ENCODE measurements at regions not wholly inside any gene's neighbourhood (a gene's known extent, or its start where the extent isn't known, plus 50 kb on each side); places are given as distances from the start of the nearest gene placed in this dataset.

- Histone ChIP-seq H3K4me1 (ENCODE audit: control insufficient read depth, insufficient read depth, low read length) (no peaks in the 10 kb centered on the region), H3K36me3 (ENCODE audit: control insufficient read depth, insufficient read depth, low read length) (no peaks in the 10 kb centered on the region), H3K9ac (ENCODE audit: low read depth, low read length) (no peak overlapping the region), H3K27me3 (ENCODE audit: control insufficient read depth, insufficient read depth, low read length) (no peaks in the 10 kb centered on the region), H3K4me3 (ENCODE audit: low read depth, low read length) (no peak overlapping the region), H3K9me3 (ENCODE audit: control insufficient read depth, insufficient read depth, low read length) (no peaks in the 10 kb centered on the region)
Measured at GRCh38 chr20:40254023-40254772, 434.8 kb downstream of the MAFB start.

- no peak overlapping the region for H3K9ac ChIP-seq (ENCODE audit: low read depth, low read length)
- no peaks in the 10 kb centered on the region for H3K9me3 ChIP-seq (ENCODE audit: control insufficient read depth, insufficient read depth, low read length)
- H3K27me3 ChIP-seq (ENCODE audit: control insufficient read depth, insufficient read depth, low read length), result no peaks in the 10 kb centered on the region
- H3K36me3 ChIP-seq (ENCODE audit: control insufficient read depth, insufficient read depth, low read length), result no peaks in the 10 kb centered on the region
- no peak overlapping the region for H3K4me3 ChIP-seq (ENCODE audit: low read depth, low read length)
- no peaks in the 10 kb centered on the region for H3K4me1 ChIP-seq (ENCODE audit: control insufficient read depth, insufficient read depth, low read length)
Measured at GRCh38 chr20:40251284-40251932, 437.6 kb downstream of the MAFB start.

GRCh38 chr20:40249805-40250204 is 439.2 kb downstream of the MAFB start:
- no peaks in the 10 kb centered on the region for H3K9me3 ChIP-seq (ENCODE audit: control insufficient read depth, insufficient read depth, low read length)
- H3K36me3 ChIP-seq (ENCODE audit: control insufficient read depth, insufficient read depth, low read length), result no peaks in the 10 kb centered on the region
- no peaks in the 10 kb centered on the region for H3K4me1 ChIP-seq (ENCODE audit: control insufficient read depth, insufficient read depth, low read length)
- H3K9ac ChIP-seq (ENCODE audit: low read depth, low read length), result no peak overlapping the region
- H3K27me3 ChIP-seq (ENCODE audit: control insufficient read depth, insufficient read depth, low read length), result no peaks in the 10 kb centered on the region
- no peak overlapping the region for H3K4me3 ChIP-seq (ENCODE audit: low read depth, low read length)

GRCh38 chr20:40245829-40246228 is 443.2 kb downstream of the MAFB start:
- Histone ChIP-seq H3K9me3 (ENCODE audit: control insufficient read depth, insufficient read depth, low read length) (no peaks in the 10 kb centered on the region), H3K4me1 (ENCODE audit: control insufficient read depth, insufficient read depth, low read length) (no peaks in the 10 kb centered on the region), H3K36me3 (ENCODE audit: control insufficient read depth, insufficient read depth, low read length) (no peaks in the 10 kb centered on the region), H3K9ac (ENCODE audit: low read depth, low read length) (no peak overlapping the region), H3K27me3 (ENCODE audit: control insufficient read depth, insufficient read depth, low read length) (no peaks in the 10 kb centered on the region), H3K4me3 (ENCODE audit: low read depth, low read length) (no peak overlapping the region)

- no peaks in the 10 kb centered on the region for H3K36me3 ChIP-seq (ENCODE audit: control insufficient read depth, insufficient read depth, low read length)
- H3K9ac ChIP-seq (ENCODE audit: low read depth, low read length), result no peak overlapping the region
- H3K9me3 ChIP-seq (ENCODE audit: control insufficient read depth, insufficient read depth, low read length), result no peaks in the 10 kb centered on the region
- H3K4me1 ChIP-seq (ENCODE audit: control insufficient read depth, insufficient read depth, low read length), result no peaks in the 10 kb centered on the region
- H3K4me3 ChIP-seq (ENCODE audit: low read depth, low read length), result no peak overlapping the region
- no peaks in the 10 kb centered on the region for H3K27me3 ChIP-seq (ENCODE audit: control insufficient read depth, insufficient read depth, low read length)
Measured at GRCh38 chr20:40244286-40244685, 444.8 kb downstream of the MAFB start.

GRCh38 chr20:40241596-40242343 is 447.3 kb downstream of the MAFB start:
- Histone ChIP-seq H3K4me3 (ENCODE audit: low read depth, low read length) (no peak overlapping the region), H3K36me3 (ENCODE audit: control insufficient read depth, insufficient read depth, low read length) (no peaks in the 10 kb centered on the region), H3K4me1 (ENCODE audit: control insufficient read depth, insufficient read depth, low read length) (no peaks in the 10 kb centered on the region), H3K27me3 (ENCODE audit: control insufficient read depth, insufficient read depth, low read length) (no peaks in the 10 kb centered on the region), H3K9me3 (ENCODE audit: control insufficient read depth, insufficient read depth, low read length) (no peaks in the 10 kb centered on the region), H3K9ac (ENCODE audit: low read depth, low read length) (no peak overlapping the region)

- Histone ChIP-seq H3K9me3 (ENCODE audit: control insufficient read depth, insufficient read depth, low read length) (no peaks in the 10 kb centered on the region), H3K36me3 (ENCODE audit: control insufficient read depth, insufficient read depth, low read length) (no peaks in the 10 kb centered on the region), H3K4me1 (ENCODE audit: control insufficient read depth, insufficient read depth, low read length) (no peaks in the 10 kb centered on the region), H3K27me3 (ENCODE audit: control insufficient read depth, insufficient read depth, low read length) (no peaks in the 10 kb centered on the region), H3K4me3 (ENCODE audit: low read depth, low read length) (no peak overlapping the region), H3K9ac (ENCODE audit: low read depth, low read length) (no peak overlapping the region)
Measured at GRCh38 chr20:40238511-40238910, 450.5 kb downstream of the MAFB start.

- Histone ChIP-seq H3K4me3 (ENCODE audit: low read depth, low read length) (no peak overlapping the region), H3K9me3 (ENCODE audit: control insufficient read depth, insufficient read depth, low read length) (no peaks in the 10 kb centered on the region), H3K4me1 (ENCODE audit: control insufficient read depth, insufficient read depth, low read length) (no peaks in the 10 kb centered on the region), H3K36me3 (ENCODE audit: control insufficient read depth, insufficient read depth, low read length) (peaks cover 11% of the 10 kb centered on the region), H3K9ac (ENCODE audit: low read depth, low read length) (no peak overlapping the region), H3K27me3 (ENCODE audit: control insufficient read depth, insufficient read depth, low read length) (no peaks in the 10 kb centered on the region)
Measured at GRCh38 chr20:40234593-40234992, 454.4 kb downstream of the MAFB start.

- H3K4me3 ChIP-seq (ENCODE audit: low read depth, low read length), result no peak overlapping the region
Measured at GRCh38 chr20:40233406-40233805, 455.6 kb downstream of the MAFB start.

GRCh38 chr20:40232756-40233155 is 456.3 kb downstream of the MAFB start:
- no peaks in the 10 kb centered on the region for H3K9me3 ChIP-seq (ENCODE audit: control insufficient read depth, insufficient read depth, low read length)
- H3K4me1 ChIP-seq (ENCODE audit: control insufficient read depth, insufficient read depth, low read length), result no peaks in the 10 kb centered on the region
- H3K27me3 ChIP-seq (ENCODE audit: control insufficient read depth, insufficient read depth, low read length), result no peaks in the 10 kb centered on the region
- no peak overlapping the region for H3K9ac ChIP-seq (ENCODE audit: low read depth, low read length)
- no peak overlapping the region for H3K4me3 ChIP-seq (ENCODE audit: low read depth, low read length)
- peaks cover 11% of the 10 kb centered on the region for H3K36me3 ChIP-seq (ENCODE audit: control insufficient read depth, insufficient read depth, low read length)

More at GRCh38 chr20:40233406-40233805, 455.6 kb downstream of the MAFB start:
- Histone ChIP-seq H3K4me1 (ENCODE audit: control insufficient read depth, insufficient read depth, low read length) (no peaks in the 10 kb centered on the region), H3K9me3 (ENCODE audit: control insufficient read depth, insufficient read depth, low read length) (no peaks in the 10 kb centered on the region), H3K36me3 (ENCODE audit: control insufficient read depth, insufficient read depth, low read length) (peaks cover 11% of the 10 kb centered on the region), H3K9ac (ENCODE audit: low read depth, low read length) (no peak overlapping the region), H3K27me3 (ENCODE audit: control insufficient read depth, insufficient read depth, low read length) (no peaks in the 10 kb centered on the region)

- Histone ChIP-seq H3K9me3 (ENCODE audit: control insufficient read depth, insufficient read depth, low read length) (no peaks in the 10 kb centered on the region), H3K9ac (ENCODE audit: low read depth, low read length) (no peak overlapping the region), H3K36me3 (ENCODE audit: control insufficient read depth, insufficient read depth, low read length) (peaks cover 11% of the 10 kb centered on the region), H3K27me3 (ENCODE audit: control insufficient read depth, insufficient read depth, low read length) (no peaks in the 10 kb centered on the region), H3K4me3 (ENCODE audit: low read depth, low read length) (no peak overlapping the region), H3K4me1 (ENCODE audit: control insufficient read depth, insufficient read depth, low read length) (no peaks in the 10 kb centered on the region)
Measured at GRCh38 chr20:40232273-40232672, 456.8 kb downstream of the MAFB start.

GRCh38 chr20:40230486-40230885 is 458.6 kb downstream of the MAFB start:
- H3K36me3 ChIP-seq (ENCODE audit: control insufficient read depth, insufficient read depth, low read length), result peaks cover 11% of the 10 kb centered on the region
- no peak overlapping the region for H3K4me3 ChIP-seq (ENCODE audit: low read depth, low read length)
- no peak overlapping the region for H3K9ac ChIP-seq (ENCODE audit: low read depth, low read length)

More at GRCh38 chr20:40230486-40230885, 458.6 kb downstream of the MAFB start:
- H3K27me3 ChIP-seq (ENCODE audit: control insufficient read depth, insufficient read depth, low read length), result no peaks in the 10 kb centered on the region
- no peaks in the 10 kb centered on the region for H3K4me1 ChIP-seq (ENCODE audit: control insufficient read depth, insufficient read depth, low read length)
- no peaks in the 10 kb centered on the region for H3K9me3 ChIP-seq (ENCODE audit: control insufficient read depth, insufficient read depth, low read length)
